Endothelial cell of umbilical vein (primary cell): ENCODE measurements at regions not wholly inside any gene's neighbourhood (a gene's known extent, or its start where the extent isn't known, plus 50 kb on each side); places are given as distances from the start of the nearest gene placed in this dataset.

Experiments
- BruUV-seq: library from RNA; stranded (reverse); fragments of 400-500 nt; replicated peaks from 2 replicates; lab custom pipeline; 2021; lab: Mats Ljungman, UMichigan
- CTCF ChIA-PET: fragments of 300-600, 350-600 bp; sonication (Branson Sonifier 250); formaldehyde crosslinking; loops from one replicate; lab custom pipeline; 2021; ENCODE audit warnings: antibody characterized with exemption, inconsistent platforms; lab: Charles Lee
- POLR2A ChIA-PET: fragments of 300-600, 350-600 bp; sonication (Branson Sonifier 250); formaldehyde crosslinking; loops from one replicate; lab custom pipeline; 2021; ENCODE audit warnings: antibody characterized with exemption, inconsistent platforms; lab: Charles Lee
- DNase-seq: peaks from one replicate; pipeline ENCODE4 v3.0.0-alpha.2; 2011; ENCODE audit warnings: low read depth, low spot score
- FAIRE-seq: peaks from 2 replicates; lab custom pipeline; 2011; peaks lifted over from hg19 to GRCh38; lab: Jason Lieb, UNC
- H2AFZ ChIP-seq: 2 replicates; pipeline ENCODE4 v1.6.0; 2012; ENCODE audit warnings: low read depth, low read length, control low read depth, inconsistent platforms
- H3K27ac ChIP-seq: 2 replicates; pipeline ENCODE4 v1.5.1; 2011; ENCODE audit warnings: low read depth, mild to moderate bottlenecking, control low read depth, low read length, moderate library complexity; ENCODE audit not compliant: insufficient read depth
- H3K27me3 ChIP-seq, 2 experiments: 2 replicates each; pipeline versions ENCODE4 v1.6.0 to v1.6.1; 2011; ENCODE audit warnings: low read length in 2 of 2, mixed read lengths in 1 of 2; ENCODE audit not compliant: control insufficient read depth in 2 of 2, insufficient read depth in 2 of 2
- H3K36me3 ChIP-seq, 2 experiments: 2 replicates in 1 of 2; 3 replicates in 1 of 2; pipeline ENCODE4 v1.5.1; 2011; ENCODE audit warnings: low read length in 2 of 2, mild to moderate bottlenecking in 1 of 2, moderate library complexity in 1 of 2; ENCODE audit not compliant: control insufficient read depth in 2 of 2, insufficient read depth in 2 of 2; ENCODE audit errors: extremely low read depth in 1 of 2
- H3K4me1 ChIP-seq: 3 replicates; pipeline ENCODE4 v1.5.1; 2011; ENCODE audit warnings: mild to moderate bottlenecking, low read length; ENCODE audit not compliant: control insufficient read depth, insufficient read depth; ENCODE audit errors: extremely low read depth
- H3K4me2 ChIP-seq: 2 replicates; pipeline ENCODE4 v1.6.1; 2011; ENCODE audit warnings: low read length, control low read depth, mixed read lengths; ENCODE audit not compliant: insufficient read depth
- H3K4me3 ChIP-seq, 3 experiments: fragments of 200-600 bp in 1 of 3; sonication (generic), shearing (Covaris generic) in 1 of 3; replicated peaks in 1 of 3; 2 replicates each; pipeline ENCODE4 v1.5.1; 2011 to 2016; ENCODE audit warnings: control low read depth in 3 of 3, low read length in 3 of 3, mild to moderate bottlenecking in 2 of 3, inconsistent platforms in 1 of 3, low read depth in 1 of 3, moderate library complexity in 1 of 3; ENCODE audit not compliant: insufficient read depth in 1 of 3
- H3K79me2 ChIP-seq: 2 replicates; pipeline ENCODE4 v1.6.0; 2012; ENCODE audit warnings: low read length, inconsistent platforms; ENCODE audit not compliant: control insufficient read depth, insufficient read depth
- H3K9ac ChIP-seq: replicated peaks from 2 replicates; pipeline ENCODE3; 2011; ENCODE audit warnings: low read length, control low read depth; ENCODE audit not compliant: insufficient read depth; ENCODE audit errors: extremely low read depth
- H3K9me1 ChIP-seq: replicated peaks from 3 replicates; pipeline ENCODE4 v1.6.0; 2011; ENCODE audit warnings: mild to moderate bottlenecking, low read length; ENCODE audit not compliant: control insufficient read depth, insufficient read depth; ENCODE audit errors: extremely low read depth
- H3K9me3 ChIP-seq: replicated peaks from 2 replicates; pipeline ENCODE4 v1.5.1; 2012; ENCODE audit warnings: low read length, inconsistent platforms; ENCODE audit not compliant: control insufficient read depth, insufficient read depth
- H4K20me1 ChIP-seq: replicated peaks from 2 replicates; pipeline ENCODE3; 2011; ENCODE audit warnings: mild to moderate bottlenecking, low read length; ENCODE audit not compliant: control insufficient read depth, insufficient read depth; ENCODE audit errors: extremely low read depth
- CTCF ChIP-seq, 2 donors: IDR thresholded peaks; 1 replicate in 1 of 2; 2 replicates in 1 of 2; pipeline ENCODE4 v1.5.1; 2011; ENCODE audit warnings: low read length in 2 of 2, mild to moderate bottlenecking in 2 of 2, moderate library complexity in 2 of 2, control low read depth in 1 of 2, inconsistent platforms in 1 of 2, low read depth in 1 of 2; ENCODE audit not compliant: insufficient read depth in 1 of 2; ENCODE audit errors: extremely low read depth in 1 of 2
- EZH2 ChIP-seq: IDR thresholded peaks from 2 replicates; pipeline ENCODE4 v1.6.1; 2012; ENCODE audit warnings: borderline replicate concordance, low read depth, mild to moderate bottlenecking, moderate library complexity, low read length, inconsistent platforms; ENCODE audit not compliant: severe bottlenecking
- FOS ChIP-seq: IDR thresholded peaks from 2 replicates; pipeline ENCODE4 v1.6.1; 2011; ENCODE audit warnings: mild to moderate bottlenecking, low read length, moderate library complexity, borderline replicate concordance; ENCODE audit not compliant: insufficient read depth
- GATA2 ChIP-seq: IDR thresholded peaks from 2 replicates; pipeline ENCODE4 v1.7.0; 2011; ENCODE audit warnings: low read depth, mild to moderate bottlenecking, moderate library complexity, mixed read lengths, low read length; ENCODE audit not compliant: insufficient read length, insufficient read depth
- JUN ChIP-seq: IDR thresholded peaks from 2 replicates; pipeline ENCODE4 v1.6.1; 2011; ENCODE audit warnings: borderline replicate concordance, low read depth; ENCODE audit not compliant: insufficient read length, insufficient read depth
- MAX ChIP-seq: IDR thresholded peaks from 2 replicates; pipeline ENCODE4 v1.6.1; 2011; ENCODE audit not compliant: insufficient read depth, insufficient read length
- MYC ChIP-seq: IDR thresholded peaks from one replicate; pipeline ENCODE4 v1.6.1; 2011; ENCODE audit warnings: mild to moderate bottlenecking, low read depth, low read length
- POLR2A ChIP-seq: IDR thresholded peaks from 2 replicates; pipeline ENCODE4 v1.6.1; 2012; ENCODE audit warnings: low read depth, mild to moderate bottlenecking, control low read depth, low read length
- POLR2AphosphoS5 ChIP-seq: IDR thresholded peaks from 2 replicates; pipeline ENCODE4 v1.6.1; 2012; ENCODE audit warnings: low read depth, mild to moderate bottlenecking, control low read depth, low read length, moderate library complexity; ENCODE audit not compliant: insufficient read depth
- dilution Hi-C: fragments of 300-500 bp; cut with MboI; formaldehyde crosslinking; loops from one replicate; pipeline ENCODE4 v1.15.0; 2019; ENCODE audit warnings: low sequenced_read_pairs; ENCODE audit not compliant: extremely low pct_ligation_motif_present
- intact Hi-C: fragments of 100-400 bp; cut with micrococcal nuclease; formaldehyde crosslinking; loops from one replicate; pipeline ENCODE4 v1.10.0; 2022

- Histone ChIP-seq H3K27ac (no peak overlapping the region), H2AFZ (no peak overlapping the region), H3K36me3 (no peaks in the 10 kb centered on the region), H4K20me1 (no peaks in the 10 kb centered on the region), H3K79me2 (no peaks in the 10 kb centered on the region), H3K9ac (no peak overlapping the region), H3K4me1 (no peaks in the 10 kb centered on the region), H3K9me3 (no peaks in the 10 kb centered on the region), H3K27me3 (no peaks in the 10 kb centered on the region), H3K4me2 (no peak overlapping the region), H3K4me3 (no peak overlapping the region), H3K9me1 (no peaks in the 10 kb centered on the region)
- POLR2A ChIA-PET: no interaction called here
- TF ChIP-seq EZH2: no peak
- TF ChIP-seq MAX: no peak
- TF ChIP-seq POLR2AphosphoS5: no peak
- TF ChIP-seq POLR2A: no peak
- intact Hi-C loops (no loop called here), dilution Hi-C loops (no loop called here)
- FAIRE-seq (no peak), DNase-seq (no peak)
- BruUV-seq: no TSS peak
- CTCF ChIA-PET: no interaction called here
Measured at GRCh38 chr14:26743284-26743683, 145.5 kb upstream of the NOVA1 start.

GRCh38 chr14:26744903-26745302, 147.1 kb upstream of the NOVA1 start:
- Histone ChIP-seq H3K4me1 (no peaks in the 10 kb centered on the region), H3K27ac (no peak overlapping the region), H3K36me3 (no peaks in the 10 kb centered on the region), H3K9me1 (no peaks in the 10 kb centered on the region), H3K9ac (no peak overlapping the region), H3K4me2 (no peak overlapping the region), H3K4me3 (no peak overlapping the region), H2AFZ (no peak overlapping the region), H3K9me3 (no peaks in the 10 kb centered on the region), H3K79me2 (no peaks in the 10 kb centered on the region), H3K27me3 (no peaks in the 10 kb centered on the region), H4K20me1 (no peaks in the 10 kb centered on the region)
- intact Hi-C loops (no loop called here), dilution Hi-C loops (no loop called here)
- FAIRE-seq (no peak), DNase-seq (no peak)
- no TSS peak for BruUV-seq
- CTCF ChIA-PET: no interaction called here
- POLR2A ChIA-PET: no interaction called here
- TF ChIP-seq MAX: no peak
- no peak for TF ChIP-seq EZH2
- TF ChIP-seq FOS: no peak
- no peak for TF ChIP-seq CTCF (IDR thresholded peaks at IDR 0.05; ENCODE audit: extremely low read depth in 1 of 2, insufficient read depth in 1 of 2, low read depth in 1 of 2, low read length in 2 of 2)
- TF ChIP-seq MYC: no peak
- no peak for TF ChIP-seq POLR2A
- no peak for TF ChIP-seq GATA2
- TF ChIP-seq JUN: no peak
- TF ChIP-seq POLR2AphosphoS5: no peak
